ENCODE measurements at regions not wholly inside any gene's neighbourhood (a gene's known extent, or its start where the extent isn't known, plus 50 kb on each side); places are given as distances from the start of the nearest gene placed in this dataset.

DNA sequence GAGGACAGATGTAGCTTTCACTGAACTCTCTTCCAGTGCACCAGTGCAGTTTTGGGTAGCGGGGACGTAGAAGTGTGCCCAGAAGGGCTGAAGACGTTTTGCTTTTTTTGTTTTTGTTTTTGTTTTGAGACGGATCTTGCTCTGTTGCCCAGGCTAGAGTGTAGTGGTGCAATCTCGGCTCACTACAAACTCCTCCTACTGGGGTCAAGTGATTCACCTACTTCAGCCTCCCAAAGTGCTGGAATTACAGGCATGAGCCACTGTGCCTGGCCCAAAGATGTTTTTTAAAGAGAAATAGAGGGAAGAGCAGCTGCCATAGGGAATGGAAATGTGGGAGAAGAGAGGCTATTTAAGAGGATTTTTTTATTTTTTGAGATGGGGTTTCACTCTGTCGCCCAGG, 74.4 kb upstream of the ACSL1 start:
- TF ChIP-seq, protein P1, sequence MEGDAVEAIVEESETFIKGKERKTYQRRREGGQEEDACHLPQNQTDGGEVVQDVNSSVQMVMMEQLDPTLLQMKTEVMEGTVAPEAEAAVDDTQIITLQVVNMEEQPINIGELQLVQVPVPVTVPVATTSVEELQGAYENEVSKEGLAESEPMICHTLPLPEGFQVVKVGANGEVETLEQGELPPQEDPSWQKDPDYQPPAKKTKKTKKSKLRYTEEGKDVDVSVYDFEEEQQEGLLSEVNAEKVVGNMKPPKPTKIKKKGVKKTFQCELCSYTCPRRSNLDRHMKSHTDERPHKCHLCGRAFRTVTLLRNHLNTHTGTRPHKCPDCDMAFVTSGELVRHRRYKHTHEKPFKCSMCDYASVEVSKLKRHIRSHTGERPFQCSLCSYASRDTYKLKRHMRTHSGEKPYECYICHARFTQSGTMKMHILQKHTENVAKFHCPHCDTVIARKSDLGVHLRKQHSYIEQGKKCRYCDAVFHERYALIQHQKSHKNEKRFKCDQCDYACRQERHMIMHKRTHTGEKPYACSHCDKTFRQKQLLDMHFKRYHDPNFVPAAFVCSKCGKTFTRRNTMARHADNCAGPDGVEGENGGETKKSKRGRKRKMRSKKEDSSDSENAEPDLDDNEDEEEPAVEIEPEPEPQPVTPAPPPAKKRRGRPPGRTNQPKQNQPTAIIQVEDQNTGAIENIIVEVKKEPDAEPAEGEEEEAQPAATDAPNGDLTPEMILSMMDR (IDR thresholded peaks at IDR 0.05; ENCODE audit: low read depth, low read length), result no peak
- no peak for TF ChIP-seq EZH2phosphoT487 (IDR thresholded peaks at IDR 0.05; ENCODE audit: low read depth)

Measured in OCI-LY3 (cell line).